ENCODE measurements at regions not wholly inside any gene's neighbourhood (a gene's known extent, or its start where the extent isn't known, plus 50 kb on each side); places are given as distances from the start of the nearest gene placed in this dataset.

GRCh38 chr2:128835974-128836373 is 517.3 kb upstream of the HS6ST1 start:
- TF ChIP-seq CTCF (IDR thresholded peaks at IDR 0.05): no peak
- no peak for TF ChIP-seq POLR2A (IDR thresholded peaks at IDR 0.05)

All from thyroid gland (tissue), 4 donors.